Ectodermal cell (in vitro differentiated cells): ENCODE measurements at regions not wholly inside any gene's neighbourhood (a gene's known extent, or its start where the extent isn't known, plus 50 kb on each side); places are given as distances from the start of the nearest gene placed in this dataset.
"Not testable (repeated sequence)": the region's sequence is repeated elsewhere in the genome, so short reads cannot be mapped to it uniquely, and the experiment has no call there.

Experiments
- H3K27ac ChIP-seq: 2 replicates; pipeline ENCODE4 v1.7.0; 2013; ENCODE audit warnings: mild to moderate bottlenecking, low read depth, low read length; ENCODE audit not compliant: insufficient read depth, poor library complexity, severe bottlenecking
- H3K27me3 ChIP-seq: 2 replicates; pipeline ENCODE4 v1.7.0; 2013; ENCODE audit warnings: mild to moderate bottlenecking, low read length; ENCODE audit not compliant: insufficient read depth, control insufficient read depth, poor library complexity, severe bottlenecking
- H3K36me3 ChIP-seq: one replicate; pipeline ENCODE4 v1.7.0; 2013; ENCODE audit warnings: low read length; ENCODE audit not compliant: control insufficient read depth, insufficient read depth
- H3K4me1 ChIP-seq: one replicate; pipeline ENCODE4 v1.7.0; 2013; ENCODE audit warnings: low read length; ENCODE audit not compliant: control insufficient read depth, insufficient read depth
- H3K4me3 ChIP-seq: 2 replicates; pipeline ENCODE4 v1.7.0; 2013; ENCODE audit warnings: low read depth, low read length, control low read depth; ENCODE audit not compliant: insufficient read depth
- H3K9me3 ChIP-seq: 2 replicates; pipeline ENCODE4 v1.7.0; 2013; ENCODE audit warnings: mild to moderate bottlenecking, low read length, moderate library complexity; ENCODE audit not compliant: control insufficient read depth
- WGBS, 2 experiments: methylation state at CpG; one replicate each; pipeline ENCODE4 v1.1.7; 2013; ENCODE audit warnings: missing lambda C conversion rate in 2 of 2; 5-methylcytosine and 5-hydroxymethylcytosine counted together

- H3K4me3 ChIP-seq, H3K27ac ChIP-seq, H3K27me3 ChIP-seq, H3K9me3 ChIP-seq, H3K4me1 ChIP-seq: not testable (repeated sequence)
- 100% methylated on average over 1 of the region's 5 CpGs; no CpG with 5 or more reads in 1 of the 2 experiments for WGBS, 2 experiments
- H3K36me3 ChIP-seq, result peaks cover 51% of the 10 kb centered on the region
Measured at GRCh38 chr3:197618408-197618807, 62.6 kb upstream of the BDH1 start.

- Histone ChIP-seq H3K4me3 (no peak overlapping the region), H3K4me1 (no peaks in the 10 kb centered on the region), H3K36me3 (peaks cover 57% of the 10 kb centered on the region), H3K27ac (no peak overlapping the region), H3K27me3 (no peaks in the 10 kb centered on the region), H3K9me3 (no peaks in the 10 kb centered on the region)
- WGBS, 2 experiments, result 98 to 99% methylated on average over 2 of the region's 3 CpGs
Measured at GRCh38 chr3:197615430-197615829, 59.7 kb upstream of the BDH1 start.

- peaks cover 60% of the 10 kb centered on the region for H3K36me3 ChIP-seq
- not testable (repeated sequence) for H3K27ac ChIP-seq, H3K9me3 ChIP-seq, H3K27me3 ChIP-seq, H3K4me1 ChIP-seq, H3K4me3 ChIP-seq
- WGBS, 2 experiments, result 98 to 100% methylated on average over 3 of the region's 3 CpGs
Measured at GRCh38 chr3:197614134-197614533, 58.4 kb upstream of the BDH1 start.

- peaks cover 61% of the 10 kb centered on the region for H3K36me3 ChIP-seq
- H3K27ac ChIP-seq, result no peak overlapping the region
- H3K4me3 ChIP-seq, result no peak overlapping the region
- WGBS, 2 experiments, result 93 to 96% methylated on average over 6 of the region's 6 CpGs
- H3K4me1 ChIP-seq, result no peaks in the 10 kb centered on the region
- no peaks in the 10 kb centered on the region for H3K27me3 ChIP-seq
- H3K9me3 ChIP-seq, result no peaks in the 10 kb centered on the region
Measured at GRCh38 chr3:197613199-197613598, 57.4 kb upstream of the BDH1 start.

- H3K4me1 ChIP-seq, result no peaks in the 10 kb centered on the region
- H3K27me3 ChIP-seq, result no peaks in the 10 kb centered on the region
- 89 to 93% methylated on average over 2 of the region's 2 CpGs for WGBS, 2 experiments
- H3K36me3 ChIP-seq, result peaks cover 55% of the 10 kb centered on the region
- no peak overlapping the region for H3K27ac ChIP-seq
- no peaks in the 10 kb centered on the region for H3K9me3 ChIP-seq
- H3K4me3 ChIP-seq, result no peak overlapping the region
Measured at GRCh38 chr3:197611255-197611654, 55.5 kb upstream of the BDH1 start.

- H3K36me3 ChIP-seq, result peaks cover 24% of the 10 kb centered on the region
Measured at GRCh38 chr3:197606468-197606867, 50.7 kb upstream of the BDH1 start.

More at GRCh38 chr3:197606468-197606867, 50.7 kb upstream of the BDH1 start:
- Histone ChIP-seq H3K4me1 (no peaks in the 10 kb centered on the region), H3K27ac (no peak overlapping the region), H3K27me3 (no peaks in the 10 kb centered on the region), H3K9me3 (no peaks in the 10 kb centered on the region), H3K4me3 (no peak overlapping the region)
- 94 to 95% methylated on average over 3 of the region's 3 CpGs for WGBS, 2 experiments
